Stimulated activated naive B cell treated with anti-CD40 and anti-IgM and Interleukin-4, amounts not matched to agents 10 μg/mL and 1 μg/mL and 100 μg/mL, for 72 hours (primary cell): ENCODE measurements at regions not wholly inside any gene's neighbourhood (a gene's known extent, or its start where the extent isn't known, plus 50 kb on each side); places are given as distances from the start of the nearest gene placed in this dataset.
A peak's percentile ranks its signal among the peaks of the same experiment; 100 is the strongest.
"Not testable (repeated sequence)": the region's sequence is repeated elsewhere in the genome, so short reads cannot be mapped to it uniquely, and the experiment has no call there.

ENCODE experiments used
- ATAC-seq, 2 donors: fragments of 150-1000 bp; cut with Tn5 transposase; replicated peaks; 2 replicates each; pipeline ENCODE4 v1.10.0; 2021; ENCODE audit warnings: moderate library complexity in 1 of 2
- DNase-seq: peaks from one replicate; pipeline ENCODE4 v3.0.0; 2021
- H3K27ac Mint-ChIP-seq: one replicate; pipeline ENCODE4 v1.8.0; 2022; ENCODE audit warnings: mild to moderate bottlenecking, mixed read lengths
- H3K27me3 Mint-ChIP-seq, 2 donors: one replicate each; pipeline ENCODE4 v1.8.0; 2022; ENCODE audit warnings: mixed read lengths in 2 of 2
- H3K36me3 Mint-ChIP-seq, 2 donors: one replicate each; pipeline ENCODE4 v1.8.0; 2022; ENCODE audit warnings: mixed read lengths in 2 of 2, mild to moderate bottlenecking in 1 of 2
- H3K4me1 Mint-ChIP-seq, 2 donors: one replicate each; pipeline ENCODE4 v1.8.0; 2022; ENCODE audit warnings: mixed read lengths in 2 of 2, mild to moderate bottlenecking in 1 of 2
- H3K4me3 Mint-ChIP-seq, 2 donors: one replicate each; pipeline ENCODE4 v1.8.0; 2022; ENCODE audit warnings: mild to moderate bottlenecking in 2 of 2, mixed read lengths in 2 of 2, moderate library complexity in 1 of 2
- H3K9me3 Mint-ChIP-seq, 2 donors: one replicate each; pipeline ENCODE4 v1.8.0; 2022; ENCODE audit warnings: mixed read lengths in 2 of 2, mild to moderate bottlenecking in 1 of 2

GRCh38 chr3:3998140-3998922, 199.1 kb downstream of the LRRN1 start:
- H3K4me3 Mint-ChIP-seq, result no peak overlapping the region
- no peaks in the 10 kb centered on the region for H3K4me1 Mint-ChIP-seq
- peak; percentile 38 for DNase-seq
- peaks cover 4% of the 10 kb centered on the region in 2 donors for H3K9me3 Mint-ChIP-seq
- peaks cover 1 to 20% of the 10 kb centered on the region in 2 donors for H3K36me3 Mint-ChIP-seq
- no peak overlapping the region for H3K27ac Mint-ChIP-seq
- H3K27me3 Mint-ChIP-seq, result peaks cover 0 to 9% of the 10 kb centered on the region in 2 donors
- ATAC-seq, result peak; percentile 53 to 77

GRCh38 chr3:3999340-3999739, 200.1 kb downstream of the LRRN1 start:
- peaks cover 1 to 20% of the 10 kb centered on the region in 2 donors for H3K36me3 Mint-ChIP-seq
- not testable (repeated sequence) for H3K9me3 Mint-ChIP-seq, H3K27me3 Mint-ChIP-seq, H3K4me1 Mint-ChIP-seq, DNase-seq, ATAC-seq, H3K4me3 Mint-ChIP-seq, H3K27ac Mint-ChIP-seq

- peaks cover 0 to 3% of the 10 kb centered on the region in 2 donors for H3K27me3 Mint-ChIP-seq
- no peaks in the 10 kb centered on the region for H3K4me1 Mint-ChIP-seq
- no peak overlapping the region for H3K4me3 Mint-ChIP-seq
- no peaks in the 10 kb centered on the region for H3K36me3 Mint-ChIP-seq
- DNase-seq (no peak), ATAC-seq (no peak)
- peaks cover 0 to 4% of the 10 kb centered on the region in 2 donors for H3K9me3 Mint-ChIP-seq
- peak overlapping the region; percentile 2 for H3K27ac Mint-ChIP-seq
These were observed 202.7 kb downstream of the LRRN1 start for GRCh38 chr3:4001976-4002375.

GRCh38 chr3:4006288-4006687, 207.1 kb downstream of the LRRN1 start:
- DNase-seq, result no peak
- no peak for ATAC-seq
- no peaks in the 10 kb centered on the region for H3K27me3 Mint-ChIP-seq
- no peaks in the 10 kb centered on the region for H3K36me3 Mint-ChIP-seq
- H3K27ac Mint-ChIP-seq, result no peak overlapping the region
- H3K9me3 Mint-ChIP-seq, result no peaks in the 10 kb centered on the region
- H3K4me3 Mint-ChIP-seq, result no peak overlapping the region
- H3K4me1 Mint-ChIP-seq, result no peaks in the 10 kb centered on the region

DNA sequence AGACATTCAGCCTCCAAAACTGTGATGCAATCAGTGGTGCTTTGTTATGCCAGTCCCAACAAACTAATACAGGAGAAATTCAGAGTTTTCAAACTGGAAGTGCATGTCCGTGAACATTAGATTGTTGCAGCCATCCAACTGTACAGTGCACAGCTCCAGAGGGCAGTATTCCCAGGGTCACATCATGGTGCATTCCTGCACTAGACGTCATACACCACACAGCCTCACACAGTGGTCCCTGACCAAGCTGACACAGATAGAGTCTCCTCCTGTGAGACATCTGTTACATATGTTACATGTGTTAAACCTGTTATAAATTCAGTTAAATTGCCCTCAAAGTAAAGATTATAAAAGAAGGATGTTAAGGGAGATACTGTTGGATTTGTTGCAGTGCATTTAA, 209.0 kb downstream of the LRRN1 start:
- H3K36me3 Mint-ChIP-seq, result no peaks in the 10 kb centered on the region
- ATAC-seq (no peak), DNase-seq (no peak)
- no peaks in the 10 kb centered on the region for H3K9me3 Mint-ChIP-seq
- H3K4me1 Mint-ChIP-seq, result peaks cover 0 to 5% of the 10 kb centered on the region in 2 donors
- H3K27ac Mint-ChIP-seq, result no peak overlapping the region
- no peaks in the 10 kb centered on the region for H3K27me3 Mint-ChIP-seq
- no peak overlapping the region for H3K4me3 Mint-ChIP-seq

DNA sequence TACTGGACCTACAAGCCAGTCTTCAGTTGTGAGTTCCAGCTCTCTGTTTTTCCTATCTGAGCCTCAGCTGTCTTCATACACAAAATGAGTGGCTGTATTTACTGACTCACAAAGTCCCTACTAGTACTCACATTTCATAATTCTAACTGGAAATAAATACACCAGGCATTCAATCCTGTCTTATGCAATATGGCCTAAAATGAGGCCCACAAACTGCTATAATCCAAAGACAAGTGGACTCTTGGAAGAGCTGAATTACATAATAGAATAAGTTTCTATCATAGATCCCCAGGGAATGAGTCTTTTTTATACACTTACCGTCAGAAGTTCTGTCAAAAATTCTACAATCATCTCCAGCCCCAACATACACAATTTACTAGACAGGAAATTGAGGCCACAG, 211.9 kb downstream of the LRRN1 start:
- Mint-ChIP-seq H3K4me3 (no peak overlapping the region), H3K9me3 (no peaks in the 10 kb centered on the region), H3K36me3 (no peaks in the 10 kb centered on the region), H3K4me1 (peaks cover 7 to 22% of the 10 kb centered on the region in 2 donors), H3K27ac (no peak overlapping the region), H3K27me3 (no peaks in the 10 kb centered on the region)
- DNase-seq, result no peak
- no peak for ATAC-seq

- Mint-ChIP-seq H3K4me1 (peaks cover 7 to 22% of the 10 kb centered on the region in 2 donors), H3K4me3 (no peak overlapping the region), H3K36me3 (peaks cover 0 to 6% of the 10 kb centered on the region in 2 donors), H3K27ac (no peak overlapping the region), H3K9me3 (peaks cover 0 to 1% of the 10 kb centered on the region in 2 donors), H3K27me3 (no peaks in the 10 kb centered on the region)
- no peak for ATAC-seq
- DNase-seq, result no peak
These were observed 216.2 kb downstream of the LRRN1 start for GRCh38 chr3:4015426-4015825.

DNA sequence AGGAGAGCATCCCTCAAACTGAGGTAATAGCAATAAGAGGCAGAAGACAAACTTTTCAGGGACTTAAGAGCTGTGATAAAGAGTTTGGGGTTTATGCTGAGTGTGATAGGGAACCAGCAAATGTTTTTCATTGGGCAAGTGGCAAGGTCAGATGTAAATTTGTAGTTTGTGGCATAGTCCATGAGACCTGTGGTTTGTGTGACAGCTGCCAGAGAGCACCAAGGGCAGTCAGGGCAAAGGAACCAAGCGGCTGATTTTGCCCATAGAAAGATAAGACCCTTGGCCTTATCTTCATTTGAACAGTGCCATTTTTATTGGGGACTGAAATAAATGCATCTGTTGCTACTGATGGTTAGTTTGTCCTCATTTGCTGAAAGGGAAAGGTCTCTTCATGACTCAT, 220.3 kb downstream of the LRRN1 start:
- H3K9me3 Mint-ChIP-seq, result peaks cover 0 to 1% of the 10 kb centered on the region in 2 donors
- H3K36me3 Mint-ChIP-seq, result peaks cover 0 to 6% of the 10 kb centered on the region in 2 donors
- no peak for DNase-seq
- H3K4me1 Mint-ChIP-seq, result peaks cover 7 to 17% of the 10 kb centered on the region in 2 donors
- ATAC-seq, result no peak
- no peak overlapping the region for H3K27ac Mint-ChIP-seq
- no peak overlapping the region for H3K4me3 Mint-ChIP-seq
- no peaks in the 10 kb centered on the region for H3K27me3 Mint-ChIP-seq

GRCh38 chr3:4021162-4021561, 221.9 kb downstream of the LRRN1 start:
- H3K9me3 Mint-ChIP-seq, result peaks cover 0 to 1% of the 10 kb centered on the region in 2 donors
- peaks cover 0 to under 1% of the 10 kb centered on the region in 2 donors for H3K4me1 Mint-ChIP-seq
- no peak for ATAC-seq
- no peaks in the 10 kb centered on the region for H3K27me3 Mint-ChIP-seq
- H3K4me3 Mint-ChIP-seq, result no peak overlapping the region
- peaks cover 0 to 6% of the 10 kb centered on the region in 2 donors for H3K36me3 Mint-ChIP-seq
- DNase-seq, result no peak
- no peak overlapping the region for H3K27ac Mint-ChIP-seq

- H3K27me3 Mint-ChIP-seq, result no peaks in the 10 kb centered on the region
- no peaks in the 10 kb centered on the region for H3K4me1 Mint-ChIP-seq
- no peaks in the 10 kb centered on the region for H3K36me3 Mint-ChIP-seq
- ATAC-seq (no peak), DNase-seq (no peak)
- no peak overlapping the region for H3K4me3 Mint-ChIP-seq
- H3K9me3 Mint-ChIP-seq, result no peaks in the 10 kb centered on the region
- no peak overlapping the region for H3K27ac Mint-ChIP-seq
These were observed 229.9 kb downstream of the LRRN1 start for GRCh38 chr3:4029135-4029534.

GRCh38 chr3:4030624-4031023, 231.4 kb downstream of the LRRN1 start:
- DNase-seq (no peak), ATAC-seq (no peak)
- Mint-ChIP-seq H3K9me3 (no peaks in the 10 kb centered on the region), H3K4me3 (no peak overlapping the region), H3K27ac (no peak overlapping the region), H3K36me3 (no peaks in the 10 kb centered on the region), H3K27me3 (no peaks in the 10 kb centered on the region), H3K4me1 (no peaks in the 10 kb centered on the region)

- Mint-ChIP-seq H3K27ac (no peak overlapping the region), H3K36me3 (peaks cover 0 to 5% of the 10 kb centered on the region in 2 donors), H3K4me3 (no peak overlapping the region), H3K9me3 (no peaks in the 10 kb centered on the region), H3K4me1 (no peaks in the 10 kb centered on the region), H3K27me3 (no peaks in the 10 kb centered on the region)
- ATAC-seq (no peak), DNase-seq (no peak)
These were observed 234.1 kb downstream of the LRRN1 start for GRCh38 chr3:4033296-4033695.

DNA sequence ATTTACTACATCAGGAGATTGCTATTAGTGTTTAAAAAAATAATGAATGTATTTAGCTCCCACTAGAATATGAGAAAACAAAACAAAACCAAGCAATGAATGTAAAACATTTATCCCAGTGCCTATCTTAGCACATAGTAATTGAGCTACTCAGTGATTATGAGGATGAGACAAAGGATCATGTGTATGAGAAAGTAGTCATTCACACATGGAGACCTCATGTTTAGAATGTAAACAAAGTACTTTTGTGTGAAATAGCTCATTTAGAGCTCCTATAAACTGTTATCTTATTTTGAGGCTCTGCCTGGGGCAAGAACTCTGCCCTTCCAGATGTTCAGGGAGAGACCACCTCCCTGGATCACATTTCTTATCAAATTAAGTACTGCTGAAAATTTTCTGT, 236.8 kb downstream of the LRRN1 start:
- H3K4me1 Mint-ChIP-seq, result peaks cover under 1% of the 10 kb centered on the region in 2 donors
- no peak overlapping the region for H3K4me3 Mint-ChIP-seq
- DNase-seq (no peak), ATAC-seq (no peak)
- H3K9me3 Mint-ChIP-seq, result no peaks in the 10 kb centered on the region
- no peaks in the 10 kb centered on the region for H3K27me3 Mint-ChIP-seq
- peaks cover 0 to 5% of the 10 kb centered on the region in 2 donors for H3K36me3 Mint-ChIP-seq
- no peak overlapping the region for H3K27ac Mint-ChIP-seq

GRCh38 chr3:4038351-4038750, 239.1 kb downstream of the LRRN1 start:
- Mint-ChIP-seq H3K4me1 (peaks cover 4 to 6% of the 10 kb centered on the region in 2 donors), H3K27ac (no peak overlapping the region), H3K36me3 (peaks cover 0 to 5% of the 10 kb centered on the region in 2 donors), H3K9me3 (no peaks in the 10 kb centered on the region), H3K27me3 (no peaks in the 10 kb centered on the region), H3K4me3 (no peak overlapping the region)
- no peak for DNase-seq
- no peak for ATAC-seq

- H3K36me3 Mint-ChIP-seq, result peaks cover 0 to 5% of the 10 kb centered on the region in 2 donors
- H3K4me1 Mint-ChIP-seq, result peaks cover 4 to 6% of the 10 kb centered on the region in 2 donors
- no peak for ATAC-seq
- H3K27me3 Mint-ChIP-seq, result no peaks in the 10 kb centered on the region
- no peak for DNase-seq
- H3K4me3 Mint-ChIP-seq, result no peak overlapping the region
- no peak overlapping the region for H3K27ac Mint-ChIP-seq
- H3K9me3 Mint-ChIP-seq, result no peaks in the 10 kb centered on the region
These were observed 242.8 kb downstream of the LRRN1 start for GRCh38 chr3:4042070-4042469.
